A673 (cell line): ENCODE measurements at regions not wholly inside any gene's neighbourhood (a gene's known extent, or its start where the extent isn't known, plus 50 kb on each side); places are given as distances from the start of the nearest gene placed in this dataset.

Experiments
- BruUV-seq: library from RNA; stranded (reverse); fragments of 400-500 nt; replicated peaks from 2 replicates; lab custom pipeline; 2021; lab: Mats Ljungman, UMichigan
- CTCF ChIA-PET: fragments of 300-600 bp; sonication (Branson Sonifier 250); formaldehyde crosslinking; loops from one replicate; lab custom pipeline; 2022; ENCODE audit warnings: antibody characterized with exemption; lab: Charles Lee
- POLR2A ChIA-PET: fragments of 300-600 bp; sonication (Branson Sonifier 250); formaldehyde crosslinking; loops from one replicate; lab custom pipeline; 2022; ENCODE audit warnings: antibody characterized with exemption; ENCODE audit not compliant: low non-redundant PET; lab: Charles Lee
- DNase-seq: peaks from one replicate; pipeline ENCODE4 v3.0.0-alpha.2; 2015; ENCODE audit warnings: low spot score
- H3K27ac ChIP-seq: fragments of 200-600 bp; sonication (generic); 2 replicates; pipeline ENCODE4 v1.5.1; 2016; ENCODE audit warnings: mixed run types, low read depth, mild to moderate bottlenecking, mixed read lengths, antibody characterized with exemption, low read length; ENCODE audit not compliant: poor library complexity, severe bottlenecking
- H3K27me3 ChIP-seq: fragments of 200-600 bp; sonication (generic); replicated peaks from 2 replicates; pipeline ENCODE4 v1.6.1; 2017; ENCODE audit warnings: mixed run types, low read depth, mild to moderate bottlenecking, mixed read lengths, antibody characterized with exemption, low read length; ENCODE audit not compliant: insufficient read depth, poor library complexity
- H3K36me3 ChIP-seq: fragments of 200-600 bp; sonication (generic); 2 replicates; pipeline ENCODE4 v1.6.1; 2016; ENCODE audit warnings: mixed run types, mild to moderate bottlenecking, mixed read lengths, antibody characterized with exemption, low read length; ENCODE audit not compliant: insufficient read depth, poor library complexity, severe bottlenecking
- H3K4me1 ChIP-seq: fragments of 200-600 bp; sonication (generic); 2 replicates; pipeline ENCODE4 v1.6.1; 2017; ENCODE audit warnings: mixed run types, mild to moderate bottlenecking, mixed read lengths, antibody characterized with exemption, low read length; ENCODE audit not compliant: insufficient read depth, poor library complexity, severe bottlenecking
- H3K4me3 ChIP-seq: fragments of 200-600 bp; sonication (generic); 2 replicates; pipeline ENCODE4 v1.5.1; 2016; ENCODE audit warnings: low read depth, mixed run types, mild to moderate bottlenecking, mixed read lengths, low read length; ENCODE audit not compliant: poor library complexity, severe bottlenecking
- H3K9me3 ChIP-seq: fragments of 200-600 bp; sonication (generic); 2 replicates; pipeline ENCODE4 v1.6.1; 2016; ENCODE audit warnings: mixed run types, low read depth, mild to moderate bottlenecking, mixed read lengths, antibody characterized with exemption, low read length; ENCODE audit not compliant: poor library complexity, severe bottlenecking
- EZH2 ChIP-seq: fragments of 200-600 bp; sonication (generic); IDR thresholded peaks from 2 replicates; pipeline ENCODE4 v1.6.1; 2017; ENCODE audit warnings: borderline replicate concordance, low read depth, mild to moderate bottlenecking, mixed read lengths, antibody characterized with exemption, low read length; ENCODE audit not compliant: poor library complexity, severe bottlenecking
- intact Hi-C: fragments of 100-400 bp; cut with micrococcal nuclease; formaldehyde crosslinking; loops from one replicate; pipeline ENCODE4 v1.10.0; 2022; ENCODE audit not compliant: unreplicated experiment
- TF ChIP-seq, protein P1 (sequence below): fragments of 300-800, 200-600 bp; sonication (generic); conservative IDR thresholded peaks from 2 replicates; pipeline ENCODE4 v1.5.1; 2017; ENCODE audit warnings: low read depth, mild to moderate bottlenecking, antibody characterized with exemption, low read length, moderate library complexity, mixed read lengths

DNA sequence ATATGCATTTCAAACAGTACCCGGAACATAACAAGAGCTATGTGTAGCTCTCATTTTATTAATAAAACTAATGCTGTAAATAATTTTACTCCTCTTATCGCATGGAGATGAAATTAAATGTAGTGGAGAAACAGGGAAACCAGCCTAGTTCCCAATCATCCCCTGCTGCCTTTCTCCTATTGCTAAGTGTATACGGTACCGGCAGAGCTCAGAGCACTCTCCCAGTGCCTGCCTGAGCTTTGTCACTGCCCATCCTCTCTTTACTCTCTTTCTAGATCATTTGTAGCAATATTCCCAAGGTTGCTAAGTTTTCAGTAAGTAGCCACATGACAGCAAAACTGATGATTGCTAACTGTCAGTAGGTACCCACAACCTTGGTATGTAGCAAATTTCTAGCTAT, 85.5 kb upstream of the ZSWIM2 start:
- CTCF ChIA-PET = interaction anchor here (0.6 kb wide), 1 partner anchor 83 kb away, joined by 4 read pairs; no protein-coding TSS in a partner anchor

GRCh38 chr2:186927867-186928191, 78.9 kb upstream of the ZSWIM2 start:
- POLR2A ChIA-PET = no interaction called here
- Histone ChIP-seq H3K9me3 (no peaks in the 10 kb centered on the region), H3K27me3 (no peaks in the 10 kb centered on the region), H3K27ac (no peak overlapping the region), H3K4me1 (no peaks in the 10 kb centered on the region), H3K36me3 (no peaks in the 10 kb centered on the region), H3K4me3 (no peak overlapping the region)
- intact Hi-C loops = no loop called here
- DNase-seq = no peak
- TF ChIP-seq, protein P1, sequence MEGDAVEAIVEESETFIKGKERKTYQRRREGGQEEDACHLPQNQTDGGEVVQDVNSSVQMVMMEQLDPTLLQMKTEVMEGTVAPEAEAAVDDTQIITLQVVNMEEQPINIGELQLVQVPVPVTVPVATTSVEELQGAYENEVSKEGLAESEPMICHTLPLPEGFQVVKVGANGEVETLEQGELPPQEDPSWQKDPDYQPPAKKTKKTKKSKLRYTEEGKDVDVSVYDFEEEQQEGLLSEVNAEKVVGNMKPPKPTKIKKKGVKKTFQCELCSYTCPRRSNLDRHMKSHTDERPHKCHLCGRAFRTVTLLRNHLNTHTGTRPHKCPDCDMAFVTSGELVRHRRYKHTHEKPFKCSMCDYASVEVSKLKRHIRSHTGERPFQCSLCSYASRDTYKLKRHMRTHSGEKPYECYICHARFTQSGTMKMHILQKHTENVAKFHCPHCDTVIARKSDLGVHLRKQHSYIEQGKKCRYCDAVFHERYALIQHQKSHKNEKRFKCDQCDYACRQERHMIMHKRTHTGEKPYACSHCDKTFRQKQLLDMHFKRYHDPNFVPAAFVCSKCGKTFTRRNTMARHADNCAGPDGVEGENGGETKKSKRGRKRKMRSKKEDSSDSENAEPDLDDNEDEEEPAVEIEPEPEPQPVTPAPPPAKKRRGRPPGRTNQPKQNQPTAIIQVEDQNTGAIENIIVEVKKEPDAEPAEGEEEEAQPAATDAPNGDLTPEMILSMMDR = no peak
- no peak for TF ChIP-seq EZH2
- CTCF ChIA-PET = no interaction called here
- no TSS peak for BruUV-seq

More for the DNA sequence above, 85.5 kb upstream of the ZSWIM2 start:
- no peak overlapping the region for H3K27ac ChIP-seq
- H3K9me3 ChIP-seq = no peaks in the 10 kb centered on the region
- H3K4me3 ChIP-seq = no peak overlapping the region
- intact Hi-C loops = no loop called here
- POLR2A ChIA-PET = no interaction called here
- no peaks in the 10 kb centered on the region for H3K27me3 ChIP-seq
- H3K4me1 ChIP-seq = no peaks in the 10 kb centered on the region
- BruUV-seq = no TSS peak
- TF ChIP-seq, protein P1 = no peak
- no peak for TF ChIP-seq EZH2
- H3K36me3 ChIP-seq = no peaks in the 10 kb centered on the region
- no peak for DNase-seq

- H3K27ac ChIP-seq = no peak overlapping the region
- no TSS peak for BruUV-seq
- no peak for DNase-seq
- ChIA-PET CTCF (no interaction called here), POLR2A (no interaction called here)
- no peaks in the 10 kb centered on the region for H3K27me3 ChIP-seq
- intact Hi-C loops = no loop called here
- no peak overlapping the region for H3K4me3 ChIP-seq
- H3K4me1 ChIP-seq = no peaks in the 10 kb centered on the region
- TF ChIP-seq, protein P1 = no peak
- TF ChIP-seq EZH2 = no peak
- no peaks in the 10 kb centered on the region for H3K9me3 ChIP-seq
- H3K36me3 ChIP-seq = no peaks in the 10 kb centered on the region
These were observed 78.4 kb upstream of the ZSWIM2 start for GRCh38 chr2:186927185-186927866.
